Neural cell (in vitro differentiated cells): ENCODE measurements at regions not wholly inside any gene's neighbourhood (a gene's known extent, or its start where the extent isn't known, plus 50 kb on each side); places are given as distances from the start of the nearest gene placed in this dataset.

Experiments
- CTCF ChIP-seq: fragments of 450-650 bp; IDR thresholded peaks from 2 replicates; pipeline ENCODE4 v1.5.1; 2014; ENCODE audit warnings: antibody characterized with exemption, mild to moderate bottlenecking, moderate library complexity; ENCODE audit not compliant: poor library complexity, severe bottlenecking
- EZH2 ChIP-seq: fragments of 200-600, 300-800 bp; shearing (Covaris generic), sonication (generic); IDR thresholded peaks from 2 replicates; pipeline ENCODE4 v1.6.1; 2014; ENCODE audit warnings: antibody characterized with exemption, low read length, borderline replicate concordance, mild to moderate bottlenecking; ENCODE audit not compliant: insufficient read depth, poor library complexity, severe bottlenecking
- MXI1 ChIP-seq: fragments of 450-650 bp; conservative IDR thresholded peaks from 2 replicates; pipeline ENCODE4 v1.6.1; 2014; ENCODE audit warnings: antibody characterized with exemption, mild to moderate bottlenecking; ENCODE audit not compliant: poor library complexity, severe bottlenecking
- POLR2AphosphoS5 ChIP-seq: IDR thresholded peaks from 2 replicates; pipeline ENCODE4 v1.6.1; 2012
- TAF1 ChIP-seq: IDR thresholded peaks from 2 replicates; pipeline ENCODE4 v1.6.1; 2012; ENCODE audit warnings: low read depth

- TF ChIP-seq MXI1 (no peak), CTCF (no peak), EZH2 (no peak), POLR2AphosphoS5 (no peak), TAF1 (no peak)
Observed at GRCh38 chr13:68081061-68081460, 850.9 kb upstream of the PCDH9 start.
